GM12864 (cell line): ENCODE measurements at regions not wholly inside any gene's neighbourhood (a gene's known extent, or its start where the extent isn't known, plus 50 kb on each side); places are given as distances from the start of the nearest gene placed in this dataset.

ENCODE experiments used
- DNase-seq: peaks from one replicate; pipeline ENCODE4 v3.0.0-alpha.2; 2011; ENCODE audit warnings: low read depth
- H3K4me3 ChIP-seq: 2 replicates; pipeline ENCODE4 v1.5.1; 2011; ENCODE audit warnings: mild to moderate bottlenecking, low read depth, low read length, control low read depth
- TF ChIP-seq, protein P1 (sequence below): IDR thresholded peaks from 2 replicates; pipeline ENCODE4 v1.5.1; 2011; ENCODE audit warnings: low read depth, mild to moderate bottlenecking, moderate library complexity, low read length, control low read depth, inconsistent platforms; ENCODE audit errors: missing control alignments

DNA sequence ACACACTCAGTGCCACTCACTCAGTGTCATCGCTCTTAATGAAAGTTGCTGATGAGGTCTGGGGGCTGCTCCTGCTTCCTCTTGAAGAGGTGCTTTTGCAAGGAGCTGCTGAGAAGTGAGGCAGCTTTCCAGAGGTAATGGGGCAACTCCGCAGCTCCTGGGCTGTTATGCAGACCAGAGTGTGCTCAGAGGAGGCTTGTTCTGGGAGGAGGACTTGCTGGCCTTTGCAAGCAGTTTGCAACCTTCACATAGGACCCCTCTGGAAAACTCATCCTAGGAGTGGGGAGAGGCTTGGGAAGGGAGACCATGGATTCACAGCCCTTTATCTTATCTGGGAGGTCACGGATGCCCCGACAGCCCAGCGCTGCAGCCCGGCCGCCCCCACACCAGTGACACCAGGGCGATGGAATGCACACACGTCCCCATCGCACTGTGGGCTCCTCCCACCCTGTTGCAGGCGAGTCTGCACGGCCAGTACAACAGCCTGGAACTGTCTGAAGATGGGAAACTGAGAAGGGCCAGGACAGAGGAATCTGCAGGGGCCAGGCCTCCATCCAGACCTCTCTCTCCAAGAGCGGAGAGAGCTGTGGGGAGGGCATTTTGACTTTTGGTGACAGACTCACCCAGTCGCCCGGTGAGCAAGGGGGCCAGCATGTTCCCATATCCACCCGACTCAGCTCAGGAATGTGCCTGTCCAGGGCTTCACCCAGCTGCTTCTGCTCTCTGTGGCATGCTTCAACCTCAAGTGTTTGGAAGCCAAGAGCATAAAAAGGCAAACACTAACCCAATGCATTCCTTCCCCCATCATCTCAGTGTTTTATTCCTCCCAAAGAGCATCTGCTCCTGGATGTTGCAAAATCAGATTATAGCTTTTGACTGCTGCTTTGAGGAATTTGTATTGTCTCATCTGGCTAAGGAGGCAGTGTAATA, 78.6 kb upstream of the ZNF469 start:
- no peak overlapping the region for H3K4me3 ChIP-seq
- no peak for DNase-seq
- TF ChIP-seq, protein P1, sequence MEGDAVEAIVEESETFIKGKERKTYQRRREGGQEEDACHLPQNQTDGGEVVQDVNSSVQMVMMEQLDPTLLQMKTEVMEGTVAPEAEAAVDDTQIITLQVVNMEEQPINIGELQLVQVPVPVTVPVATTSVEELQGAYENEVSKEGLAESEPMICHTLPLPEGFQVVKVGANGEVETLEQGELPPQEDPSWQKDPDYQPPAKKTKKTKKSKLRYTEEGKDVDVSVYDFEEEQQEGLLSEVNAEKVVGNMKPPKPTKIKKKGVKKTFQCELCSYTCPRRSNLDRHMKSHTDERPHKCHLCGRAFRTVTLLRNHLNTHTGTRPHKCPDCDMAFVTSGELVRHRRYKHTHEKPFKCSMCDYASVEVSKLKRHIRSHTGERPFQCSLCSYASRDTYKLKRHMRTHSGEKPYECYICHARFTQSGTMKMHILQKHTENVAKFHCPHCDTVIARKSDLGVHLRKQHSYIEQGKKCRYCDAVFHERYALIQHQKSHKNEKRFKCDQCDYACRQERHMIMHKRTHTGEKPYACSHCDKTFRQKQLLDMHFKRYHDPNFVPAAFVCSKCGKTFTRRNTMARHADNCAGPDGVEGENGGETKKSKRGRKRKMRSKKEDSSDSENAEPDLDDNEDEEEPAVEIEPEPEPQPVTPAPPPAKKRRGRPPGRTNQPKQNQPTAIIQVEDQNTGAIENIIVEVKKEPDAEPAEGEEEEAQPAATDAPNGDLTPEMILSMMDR, result no peak

DNA sequence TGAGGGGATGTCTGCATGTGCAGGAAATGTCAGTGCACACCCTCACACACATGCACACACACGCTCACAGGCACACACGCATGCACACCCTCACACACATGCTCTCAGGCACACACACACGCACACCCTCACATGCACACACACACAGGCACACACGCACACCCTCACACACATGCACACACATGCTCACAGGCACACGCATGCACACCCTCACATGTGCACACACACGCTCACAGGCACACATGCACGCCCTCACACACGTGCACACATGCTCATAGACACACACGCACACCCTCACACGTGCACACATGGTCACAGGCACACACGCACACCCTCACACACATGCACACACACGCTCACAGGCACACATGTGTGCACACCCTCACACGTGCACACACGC, 77.6 kb upstream of the ZNF469 start:
- H3K4me3 ChIP-seq, result no peak overlapping the region
- DNase-seq, result no peak
- TF ChIP-seq, protein P1, result no peak

DNA sequence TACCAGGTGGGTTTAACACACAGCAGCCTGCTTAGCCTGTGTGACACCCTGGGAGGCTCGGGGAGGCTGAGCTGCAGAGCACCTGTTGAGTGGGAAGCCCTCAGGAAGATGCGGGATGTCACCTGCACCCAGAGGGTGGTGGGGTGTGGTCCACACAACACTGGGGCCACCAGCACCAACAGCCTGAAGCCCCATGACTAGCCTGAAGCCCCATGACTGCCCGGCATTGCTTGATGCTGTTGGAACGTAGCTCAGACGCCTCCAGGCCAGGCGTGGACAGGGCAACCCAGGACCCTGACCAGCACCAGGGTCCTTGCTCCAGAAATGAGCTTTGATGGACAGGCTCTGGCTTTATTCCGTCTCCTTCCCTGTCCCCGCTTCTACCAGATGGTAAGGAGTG, 76.3 kb upstream of the ZNF469 start:
- DNase-seq, result no peak
- no peak overlapping the region for H3K4me3 ChIP-seq
- TF ChIP-seq, protein P1, result no peak

- H3K4me3 ChIP-seq, result no peak overlapping the region
- TF ChIP-seq, protein P1, result no peak
- no peak for DNase-seq
These were observed 75.8 kb upstream of the ZNF469 start for GRCh38 chr16:88306860-88307545.

GRCh38 chr16:88308441-88309173, 74.2 kb upstream of the ZNF469 start:
- DNase-seq, result no peak
- TF ChIP-seq, protein P1, result no peak
- no peak overlapping the region for H3K4me3 ChIP-seq

GRCh38 chr16:88309174-88309907, 73.4 kb upstream of the ZNF469 start:
- DNase-seq, result no peak
- H3K4me3 ChIP-seq, result no peak overlapping the region
- TF ChIP-seq, protein P1, result no peak
